Activated CD4-positive, alpha-beta T cell treated with anti-CD3 and anti-CD28 coated beads for 36 hours (primary cell): ENCODE measurements at regions not wholly inside any gene's neighbourhood (a gene's known extent, or its start where the extent isn't known, plus 50 kb on each side); places are given as distances from the start of the nearest gene placed in this dataset.

Experiments used
- ATAC-seq: fragments of 200-7000 bp; cut with Tn5 transposase; one replicate; pipeline ENCODE4 v1.10.0; 2021; ENCODE audit warnings: mild to moderate bottlenecking, moderate library complexity
- CTCF ChIA-PET: fragments of 350-600 bp; sonication (Branson Sonifier 250); formaldehyde crosslinking; loops from one replicate; lab custom pipeline; 2021; ENCODE audit warnings: antibody characterized with exemption; lab: Charles Lee
- POLR2A ChIA-PET: fragments of 350-600 bp; sonication (Branson Sonifier 250); formaldehyde crosslinking; loops from one replicate; lab custom pipeline; 2021; ENCODE audit warnings: antibody characterized with exemption, inconsistent platforms; lab: Charles Lee
- DNase-seq: peaks from one replicate; pipeline ENCODE4 v3.0.0-alpha.2; 2020
- H3K27ac Mint-ChIP-seq: one replicate; pipeline ENCODE4 v1.8.0; 2021; ENCODE audit warnings: mixed read lengths
- H3K27me3 Mint-ChIP-seq: one replicate; pipeline ENCODE4 v1.8.0; 2021; ENCODE audit warnings: mixed read lengths
- H3K36me3 Mint-ChIP-seq: one replicate; pipeline ENCODE4 v1.8.0; 2021; ENCODE audit warnings: low read depth, mixed read lengths
- H3K4me1 Mint-ChIP-seq: one replicate; pipeline ENCODE4 v1.8.0; 2021; ENCODE audit warnings: mixed read lengths
- H3K4me3 Mint-ChIP-seq: one replicate; pipeline ENCODE4 v1.8.0; 2021; ENCODE audit warnings: mild to moderate bottlenecking, moderate library complexity, mixed read lengths
- H3K9me3 Mint-ChIP-seq: one replicate; pipeline ENCODE4 v1.8.0; 2021; ENCODE audit warnings: low read depth, mixed read lengths
- intact Hi-C, 2 experiments: fragments of 100-400 bp; cut with DNase I in 1 of 2; cut with micrococcal nuclease in 1 of 2; formaldehyde crosslinking; loops; one replicate each; pipeline versions ENCODE4 v1.14.2 to v1.15.1; 2022 to 2024; cut with DNase I, micrococcal nuclease

DNA sequence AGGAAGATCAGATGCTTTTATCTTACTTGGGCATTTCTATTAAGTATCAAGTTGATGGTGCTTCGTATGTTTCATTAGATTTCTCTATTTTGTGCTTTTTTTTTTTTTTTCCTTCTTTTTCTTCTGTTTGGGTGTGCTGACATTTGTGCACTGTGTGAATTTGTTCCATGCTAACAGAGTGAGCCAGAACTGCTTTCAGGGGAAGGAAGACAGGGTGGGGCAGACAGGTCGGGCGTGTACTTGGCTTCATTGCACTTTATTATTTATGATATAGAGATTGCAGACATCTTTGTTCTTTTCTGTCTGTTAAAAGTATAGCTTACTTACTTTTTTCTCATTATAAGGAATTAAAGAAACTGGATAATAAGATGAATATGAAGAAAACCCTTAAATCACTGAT is 112.2 kb downstream of the FGF18 start:
- Mint-ChIP-seq H3K4me3 (no peak overlapping the region), H3K27me3 (peaks cover 16% of the 10 kb centered on the region), H3K27ac (no peak overlapping the region), H3K9me3 (no peaks in the 10 kb centered on the region), H3K4me1 (no peaks in the 10 kb centered on the region), H3K36me3 (no peaks in the 10 kb centered on the region)
- intact Hi-C loops, result no loop called here
- ATAC-seq (no peak), DNase-seq (no peak)
- POLR2A ChIA-PET, result no interaction called here
- CTCF ChIA-PET, result no interaction called here

GRCh38 chr5:171533153-171533552 is 113.7 kb downstream of the FGF18 start:
- intact Hi-C loops, result no loop called here
- Mint-ChIP-seq H3K27me3 (peaks cover 23% of the 10 kb centered on the region), H3K9me3 (no peaks in the 10 kb centered on the region), H3K4me1 (no peaks in the 10 kb centered on the region), H3K36me3 (no peaks in the 10 kb centered on the region), H3K4me3 (no peak overlapping the region), H3K27ac (no peak overlapping the region)
- no peak for ATAC-seq
- ChIA-PET POLR2A (no interaction called here), CTCF (no interaction called here)
- no peak for DNase-seq

DNA sequence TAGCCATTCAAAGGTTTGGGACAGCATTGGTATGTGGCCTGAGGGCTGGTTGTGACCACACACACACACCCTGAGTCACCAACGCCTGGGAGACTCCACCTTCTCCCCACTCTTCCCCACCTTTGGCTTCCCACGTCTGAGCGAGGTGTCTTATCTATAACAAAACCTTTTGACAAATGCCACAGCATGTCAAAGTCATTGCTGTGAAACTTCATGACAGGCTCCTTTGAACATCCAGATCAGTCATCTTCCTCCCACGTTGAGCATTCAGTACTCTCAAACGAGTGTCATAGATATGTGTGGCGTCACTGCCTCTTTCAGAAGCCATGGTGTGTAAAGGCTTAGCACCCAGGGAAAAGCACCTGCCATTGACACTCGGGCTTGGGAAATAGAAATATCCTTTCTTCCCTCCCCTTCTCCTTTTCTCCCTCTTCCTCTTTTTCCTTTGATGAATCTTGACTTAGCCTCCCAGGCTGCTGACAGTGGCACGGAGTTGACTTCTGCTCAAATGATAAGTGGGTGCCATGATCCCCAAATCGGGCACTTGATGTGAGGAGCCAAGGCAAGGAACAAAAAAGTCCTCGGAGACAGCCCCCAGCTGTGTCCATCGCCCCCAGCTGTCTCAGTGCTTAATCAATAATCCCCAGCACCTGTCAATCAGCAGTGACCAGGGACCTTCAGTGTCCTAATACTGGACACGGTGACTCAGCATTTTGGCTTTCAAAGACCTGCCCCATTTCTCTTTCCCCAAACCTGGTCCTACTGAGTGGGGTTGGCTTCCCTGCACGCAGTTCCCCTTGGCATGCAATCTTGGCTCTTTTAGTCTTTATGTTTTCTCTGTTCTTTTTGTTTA is 114.8 kb downstream of the FGF18 start:
- intact Hi-C loops, result no loop called here
- CTCF ChIA-PET, result no interaction called here
- Mint-ChIP-seq H3K4me1 (no peaks in the 10 kb centered on the region), H3K9me3 (no peaks in the 10 kb centered on the region), H3K4me3 (no peak overlapping the region), H3K36me3 (no peaks in the 10 kb centered on the region), H3K27ac (no peak overlapping the region), H3K27me3 (peaks cover 27% of the 10 kb centered on the region)
- POLR2A ChIA-PET, result no interaction called here
- DNase-seq (no peak), ATAC-seq (peak; percentile 26)

- Mint-ChIP-seq H3K9me3 (no peaks in the 10 kb centered on the region), H3K4me3 (no peak overlapping the region), H3K4me1 (no peaks in the 10 kb centered on the region), H3K27ac (no peak overlapping the region), H3K27me3 (peaks cover 29% of the 10 kb centered on the region), H3K36me3 (no peaks in the 10 kb centered on the region)
- ATAC-seq (no peak), DNase-seq (no peak)
- CTCF ChIA-PET, result no interaction called here
- POLR2A ChIA-PET, result no interaction called here
- intact Hi-C loops, result no loop called here
Measured at GRCh38 chr5:171535162-171535561, 115.7 kb downstream of the FGF18 start.

GRCh38 chr5:171537070-171537849 is 117.8 kb downstream of the FGF18 start:
- intact Hi-C loops, result no loop called here
- POLR2A ChIA-PET, result no interaction called here
- Mint-ChIP-seq H3K9me3 (no peaks in the 10 kb centered on the region), H3K36me3 (no peaks in the 10 kb centered on the region), H3K4me1 (no peaks in the 10 kb centered on the region), H3K4me3 (no peak overlapping the region), H3K27me3 (peaks cover 37% of the 10 kb centered on the region), H3K27ac (no peak overlapping the region)
- CTCF ChIA-PET, result no interaction called here
- ATAC-seq, result no peak
- no peak for DNase-seq

GRCh38 chr5:171537923-171538537 is 118.6 kb downstream of the FGF18 start:
- H3K27me3 Mint-ChIP-seq, result peaks cover 37% of the 10 kb centered on the region
- H3K4me3 Mint-ChIP-seq, result no peak overlapping the region
- DNase-seq (no peak), ATAC-seq (no peak)
- CTCF ChIA-PET, result no interaction called here
- POLR2A ChIA-PET, result no interaction called here
- intact Hi-C loops, result no loop called here
- no peaks in the 10 kb centered on the region for H3K4me1 Mint-ChIP-seq
- H3K36me3 Mint-ChIP-seq, result no peaks in the 10 kb centered on the region
- no peaks in the 10 kb centered on the region for H3K9me3 Mint-ChIP-seq
- H3K27ac Mint-ChIP-seq, result no peak overlapping the region

- H3K9me3 Mint-ChIP-seq, result no peaks in the 10 kb centered on the region
- CTCF ChIA-PET, result interaction anchor here (0.7 kb wide), 1 partner anchor 621 kb away, joined by 3 read pairs; no protein-coding TSS in a partner anchor
- H3K27ac Mint-ChIP-seq, result no peak overlapping the region
- POLR2A ChIA-PET, result no interaction called here
- H3K27me3 Mint-ChIP-seq, result peaks cover 34% of the 10 kb centered on the region
- no peak overlapping the region for H3K4me3 Mint-ChIP-seq
- intact Hi-C loops, result no loop called here
- ATAC-seq (no peak), DNase-seq (no peak)
- no peaks in the 10 kb centered on the region for H3K4me1 Mint-ChIP-seq
- no peaks in the 10 kb centered on the region for H3K36me3 Mint-ChIP-seq
Measured at GRCh38 chr5:171538681-171539080, 119.2 kb downstream of the FGF18 start.

- Mint-ChIP-seq H3K4me1 (no peaks in the 10 kb centered on the region), H3K27me3 (peaks cover 23% of the 10 kb centered on the region), H3K27ac (no peak overlapping the region), H3K4me3 (no peak overlapping the region), H3K36me3 (no peaks in the 10 kb centered on the region), H3K9me3 (no peaks in the 10 kb centered on the region)
- CTCF ChIA-PET, result interaction anchor here (0.7 kb wide), 1 partner anchor 122 kb away, joined by 3 read pairs; no protein-coding TSS in a partner anchor
- POLR2A ChIA-PET, result no interaction called here
- no peak for DNase-seq
- no peak for ATAC-seq
- intact Hi-C loops, result no loop called here
Measured at GRCh38 chr5:171540865-171541264, 121.4 kb downstream of the FGF18 start.

GRCh38 chr5:171541341-171541776 is 121.9 kb downstream of the FGF18 start:
- Mint-ChIP-seq H3K36me3 (no peaks in the 10 kb centered on the region), H3K4me3 (no peak overlapping the region), H3K4me1 (no peaks in the 10 kb centered on the region), H3K9me3 (no peaks in the 10 kb centered on the region), H3K27me3 (peaks cover 22% of the 10 kb centered on the region), H3K27ac (no peak overlapping the region)
- ATAC-seq (no peak), DNase-seq (no peak)
- intact Hi-C loops, result no loop called here
- POLR2A ChIA-PET, result no interaction called here
- CTCF ChIA-PET, result interaction anchor here (0.7 kb wide), 1 partner anchor 123 kb away, joined by 3 read pairs; no protein-coding TSS in a partner anchor

GRCh38 chr5:171542525-171543140 is 123.2 kb downstream of the FGF18 start:
- Mint-ChIP-seq H3K27me3 (peaks cover 14% of the 10 kb centered on the region), H3K27ac (no peak overlapping the region)

GRCh38 chr5:171543148-171543815 is 123.8 kb downstream of the FGF18 start:
- H3K27me3 Mint-ChIP-seq, result peaks cover 19% of the 10 kb centered on the region
- no peak overlapping the region for H3K4me3 Mint-ChIP-seq
- ATAC-seq (no peak), DNase-seq (no peak)
- intact Hi-C loops, result no loop called here
- H3K27ac Mint-ChIP-seq, result no peak overlapping the region
- H3K36me3 Mint-ChIP-seq, result no peaks in the 10 kb centered on the region
- CTCF ChIA-PET, result interaction anchor here (0.7 kb wide), 1 partner anchor 1062 kb away, joined by 3 read pairs; no protein-coding TSS in a partner anchor
- POLR2A ChIA-PET, result no interaction called here
- H3K4me1 Mint-ChIP-seq, result no peaks in the 10 kb centered on the region
- H3K9me3 Mint-ChIP-seq, result no peaks in the 10 kb centered on the region

More at GRCh38 chr5:171542525-171543140, 123.2 kb downstream of the FGF18 start:
- H3K4me3 Mint-ChIP-seq, result no peak overlapping the region
- intact Hi-C loops, result no loop called here
- CTCF ChIA-PET, result no interaction called here
- no peaks in the 10 kb centered on the region for H3K36me3 Mint-ChIP-seq
- ATAC-seq (no peak), DNase-seq (no peak)
- POLR2A ChIA-PET, result no interaction called here
- H3K4me1 Mint-ChIP-seq, result no peaks in the 10 kb centered on the region
- H3K9me3 Mint-ChIP-seq, result no peaks in the 10 kb centered on the region
